ENCODE measurements at regions not wholly inside any gene's neighbourhood (a gene's known extent, or its start where the extent isn't known, plus 50 kb on each side); places are given as distances from the start of the nearest gene placed in this dataset.

GRCh38 chr2:52861596-52861995, 906.0 kb upstream of the CHAC2 start:
- Histone ChIP-seq H3K27ac (ENCODE audit: low read depth, low read length) (no peak overlapping the region), H3K9me3 (ENCODE audit: control insufficient read depth in 5 of 5, low read length in 5 of 5) (no peaks in the 10 kb centered on the region), H3K9ac (ENCODE audit: low read length in 5 of 5) (no peak overlapping the region), H3K4me1 (ENCODE audit: control insufficient read depth in 5 of 5, insufficient read depth in 5 of 5, low read length in 5 of 5) (no peaks in the 10 kb centered on the region), H3K27me3 (ENCODE audit: control insufficient read depth in 5 of 5, insufficient read depth in 4 of 5, low read length in 5 of 5) (no peaks in the 10 kb centered on the region), H3K36me3 (ENCODE audit: control insufficient read depth in 5 of 5, insufficient read depth in 5 of 5, low read length in 5 of 5) (no peaks in the 10 kb centered on the region), H3K4me3 (ENCODE audit: low read depth in 1 of 5, low read length in 5 of 5) (no peak overlapping the region)

DNA sequence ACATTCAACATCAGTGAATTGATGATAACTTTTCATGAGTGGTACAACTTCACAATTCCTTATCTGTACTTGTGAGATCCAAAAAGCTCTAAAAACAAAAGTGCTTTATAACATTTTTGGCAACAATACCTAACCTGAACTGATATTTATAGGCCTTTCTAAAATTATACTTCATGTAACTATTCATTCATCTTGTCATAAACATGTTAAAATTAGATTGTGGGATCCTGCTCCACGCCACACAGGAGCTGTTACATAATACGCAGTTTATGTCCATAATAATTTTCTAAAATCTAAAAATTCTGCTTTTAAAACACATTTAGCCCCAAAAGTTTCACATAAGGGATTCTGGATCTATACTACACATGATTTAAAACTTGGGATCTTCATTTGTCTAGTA, 908.5 kb upstream of the CHAC2 start:
- Histone ChIP-seq H3K4me3 (ENCODE audit: low read depth in 1 of 5, low read length in 5 of 5) (no peak overlapping the region), H3K27me3 (ENCODE audit: control insufficient read depth in 5 of 5, insufficient read depth in 4 of 5, low read length in 5 of 5) (no peaks in the 10 kb centered on the region), H3K9ac (ENCODE audit: low read length in 5 of 5) (no peak overlapping the region), H3K4me1 (ENCODE audit: control insufficient read depth in 5 of 5, insufficient read depth in 5 of 5, low read length in 5 of 5) (no peaks in the 10 kb centered on the region), H3K27ac (ENCODE audit: low read depth, low read length) (no peak overlapping the region), H3K9me3 (ENCODE audit: control insufficient read depth in 5 of 5, low read length in 5 of 5) (no peaks in the 10 kb centered on the region), H3K36me3 (ENCODE audit: control insufficient read depth in 5 of 5, insufficient read depth in 5 of 5, low read length in 5 of 5) (no peaks in the 10 kb centered on the region)

- H3K9ac ChIP-seq (ENCODE audit: low read length in 5 of 5), result no peak overlapping the region
- H3K27ac ChIP-seq (ENCODE audit: low read depth, low read length), result no peak overlapping the region
- H3K27me3 ChIP-seq (ENCODE audit: control insufficient read depth in 5 of 5, insufficient read depth in 4 of 5, low read length in 5 of 5), result no peaks in the 10 kb centered on the region
- H3K36me3 ChIP-seq (ENCODE audit: control insufficient read depth in 5 of 5, insufficient read depth in 5 of 5, low read length in 5 of 5), result no peaks in the 10 kb centered on the region
- no peaks in the 10 kb centered on the region for H3K4me1 ChIP-seq (ENCODE audit: control insufficient read depth in 5 of 5, insufficient read depth in 5 of 5, low read length in 5 of 5)
- no peak overlapping the region for H3K4me3 ChIP-seq (ENCODE audit: low read depth in 1 of 5, low read length in 5 of 5)
- H3K9me3 ChIP-seq (ENCODE audit: control insufficient read depth in 5 of 5, low read length in 5 of 5), result peaks cover 0 to 1% (median 0%) of the 10 kb centered on the region in 5 donors
Measured at GRCh38 chr2:52857722-52858121, 909.9 kb upstream of the CHAC2 start.

- peaks cover 0 to 18% (median 7%) of the 10 kb centered on the region in 5 donors for H3K9me3 ChIP-seq (ENCODE audit: control insufficient read depth in 5 of 5, low read length in 5 of 5)
- no peaks in the 10 kb centered on the region for H3K4me1 ChIP-seq (ENCODE audit: control insufficient read depth in 5 of 5, insufficient read depth in 5 of 5, low read length in 5 of 5)
- no peak overlapping the region for H3K27ac ChIP-seq (ENCODE audit: low read depth, low read length)
- H3K27me3 ChIP-seq (ENCODE audit: control insufficient read depth in 5 of 5, insufficient read depth in 4 of 5, low read length in 5 of 5), result no peaks in the 10 kb centered on the region
- no peak overlapping the region for H3K9ac ChIP-seq (ENCODE audit: low read length in 5 of 5)
- H3K4me3 ChIP-seq (ENCODE audit: low read depth in 1 of 5, low read length in 5 of 5), result no peak overlapping the region
- no peaks in the 10 kb centered on the region for H3K36me3 ChIP-seq (ENCODE audit: control insufficient read depth in 5 of 5, insufficient read depth in 5 of 5, low read length in 5 of 5)
Measured at GRCh38 chr2:52852006-52852405, 915.6 kb upstream of the CHAC2 start.

- H3K4me3 ChIP-seq (ENCODE audit: low read depth in 1 of 5, low read length in 5 of 5), result no peak overlapping the region
- H3K4me1 ChIP-seq (ENCODE audit: control insufficient read depth in 5 of 5, insufficient read depth in 5 of 5, low read length in 5 of 5), result no peaks in the 10 kb centered on the region
- H3K9ac ChIP-seq (ENCODE audit: low read length in 5 of 5), result no peak overlapping the region
- H3K27me3 ChIP-seq (ENCODE audit: control insufficient read depth in 5 of 5, insufficient read depth in 4 of 5, low read length in 5 of 5), result no peaks in the 10 kb centered on the region
- no peak overlapping the region for H3K27ac ChIP-seq (ENCODE audit: low read depth, low read length)
- peaks cover 0 to 3% (median 0%) of the 10 kb centered on the region in 5 donors for H3K9me3 ChIP-seq (ENCODE audit: control insufficient read depth in 5 of 5, low read length in 5 of 5)
- no peaks in the 10 kb centered on the region for H3K36me3 ChIP-seq (ENCODE audit: control insufficient read depth in 5 of 5, insufficient read depth in 5 of 5, low read length in 5 of 5)
Measured at GRCh38 chr2:52844701-52845423, 922.7 kb upstream of the CHAC2 start.

- H3K27ac ChIP-seq (ENCODE audit: low read depth, low read length), result no peak overlapping the region
Measured at GRCh38 chr2:52835909-52836308, 931.7 kb upstream of the CHAC2 start.

GRCh38 chr2:52831216-52831615, 936.4 kb upstream of the CHAC2 start:
- Histone ChIP-seq H3K4me1 (ENCODE audit: control insufficient read depth in 5 of 5, insufficient read depth in 5 of 5, low read length in 5 of 5) (no peaks in the 10 kb centered on the region), H3K9me3 (ENCODE audit: control insufficient read depth in 5 of 5, low read length in 5 of 5) (no peaks in the 10 kb centered on the region), H3K36me3 (ENCODE audit: control insufficient read depth in 5 of 5, insufficient read depth in 5 of 5, low read length in 5 of 5) (no peaks in the 10 kb centered on the region), H3K27me3 (ENCODE audit: control insufficient read depth in 5 of 5, insufficient read depth in 4 of 5, low read length in 5 of 5) (no peaks in the 10 kb centered on the region), H3K9ac (ENCODE audit: low read length in 5 of 5) (no peak overlapping the region), H3K4me3 (ENCODE audit: low read depth in 1 of 5, low read length in 5 of 5) (no peak overlapping the region), H3K27ac (ENCODE audit: low read depth, low read length) (no peak overlapping the region)

More at GRCh38 chr2:52835909-52836308, 931.7 kb upstream of the CHAC2 start:
- Histone ChIP-seq H3K4me3 (ENCODE audit: low read depth in 1 of 5, low read length in 5 of 5) (no peak overlapping the region), H3K36me3 (ENCODE audit: control insufficient read depth in 5 of 5, insufficient read depth in 5 of 5, low read length in 5 of 5) (no peaks in the 10 kb centered on the region), H3K27me3 (ENCODE audit: control insufficient read depth in 5 of 5, insufficient read depth in 4 of 5, low read length in 5 of 5) (no peaks in the 10 kb centered on the region), H3K9me3 (ENCODE audit: control insufficient read depth in 5 of 5, low read length in 5 of 5) (no peaks in the 10 kb centered on the region), H3K4me1 (ENCODE audit: control insufficient read depth in 5 of 5, insufficient read depth in 5 of 5, low read length in 5 of 5) (no peaks in the 10 kb centered on the region), H3K9ac (ENCODE audit: low read length in 5 of 5) (no peak overlapping the region)

- Histone ChIP-seq H3K4me3 (ENCODE audit: low read depth in 1 of 5, low read length in 5 of 5) (no peak overlapping the region), H3K9ac (ENCODE audit: low read length in 5 of 5) (no peak overlapping the region), H3K27ac (ENCODE audit: low read depth, low read length) (no peak overlapping the region)
Measured at GRCh38 chr2:52828112-52828511, 939.5 kb upstream of the CHAC2 start.

GRCh38 chr2:52821631-52822030, 946.0 kb upstream of the CHAC2 start:
- no peak overlapping the region for H3K9ac ChIP-seq (ENCODE audit: low read length in 5 of 5)
- no peaks in the 10 kb centered on the region for H3K9me3 ChIP-seq (ENCODE audit: control insufficient read depth in 5 of 5, low read length in 5 of 5)
- H3K4me1 ChIP-seq (ENCODE audit: control insufficient read depth in 5 of 5, insufficient read depth in 5 of 5, low read length in 5 of 5), result no peaks in the 10 kb centered on the region
- H3K27ac ChIP-seq (ENCODE audit: low read depth, low read length), result no peak overlapping the region
- H3K36me3 ChIP-seq (ENCODE audit: control insufficient read depth in 5 of 5, insufficient read depth in 5 of 5, low read length in 5 of 5), result no peaks in the 10 kb centered on the region
- H3K27me3 ChIP-seq (ENCODE audit: control insufficient read depth in 5 of 5, insufficient read depth in 4 of 5, low read length in 5 of 5), result no peaks in the 10 kb centered on the region
- H3K4me3 ChIP-seq (ENCODE audit: low read depth in 1 of 5, low read length in 5 of 5), result no peak overlapping the region

More at GRCh38 chr2:52828112-52828511, 939.5 kb upstream of the CHAC2 start:
- Histone ChIP-seq H3K4me1 (ENCODE audit: control insufficient read depth in 5 of 5, insufficient read depth in 5 of 5, low read length in 5 of 5) (no peaks in the 10 kb centered on the region), H3K9me3 (ENCODE audit: control insufficient read depth in 5 of 5, low read length in 5 of 5) (no peaks in the 10 kb centered on the region), H3K36me3 (ENCODE audit: control insufficient read depth in 5 of 5, insufficient read depth in 5 of 5, low read length in 5 of 5) (no peaks in the 10 kb centered on the region), H3K27me3 (ENCODE audit: control insufficient read depth in 5 of 5, insufficient read depth in 4 of 5, low read length in 5 of 5) (no peaks in the 10 kb centered on the region)

DNA sequence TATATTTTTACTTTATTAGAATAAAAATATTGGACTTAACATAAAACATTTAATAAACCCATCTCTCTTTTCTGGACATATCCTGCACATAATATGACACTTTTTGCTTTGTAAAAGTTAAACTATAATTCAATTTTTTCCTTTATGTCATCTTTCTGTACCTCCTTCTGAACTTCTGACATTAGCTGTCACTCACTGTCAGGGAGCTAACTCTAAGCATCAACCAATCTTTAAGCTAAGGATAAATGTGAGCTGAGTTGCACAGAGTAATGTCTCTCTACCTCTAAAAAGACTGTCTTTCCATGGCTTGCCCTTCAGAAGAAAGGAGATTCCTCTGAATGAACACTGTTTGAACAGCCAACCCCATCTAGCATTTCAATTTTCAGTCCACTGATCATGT, 948.6 kb upstream of the CHAC2 start:
- no peaks in the 10 kb centered on the region for H3K4me1 ChIP-seq (ENCODE audit: control insufficient read depth in 5 of 5, insufficient read depth in 5 of 5, low read length in 5 of 5)
- no peaks in the 10 kb centered on the region for H3K9me3 ChIP-seq (ENCODE audit: control insufficient read depth in 5 of 5, low read length in 5 of 5)
- H3K4me3 ChIP-seq (ENCODE audit: low read depth in 1 of 5, low read length in 5 of 5), result no peak overlapping the region
- no peak overlapping the region for H3K9ac ChIP-seq (ENCODE audit: low read length in 5 of 5)
- H3K27ac ChIP-seq (ENCODE audit: low read depth, low read length), result no peak overlapping the region
- no peaks in the 10 kb centered on the region for H3K27me3 ChIP-seq (ENCODE audit: control insufficient read depth in 5 of 5, insufficient read depth in 4 of 5, low read length in 5 of 5)
- H3K36me3 ChIP-seq (ENCODE audit: control insufficient read depth in 5 of 5, insufficient read depth in 5 of 5, low read length in 5 of 5), result no peaks in the 10 kb centered on the region

Data from subcutaneous abdominal adipose tissue (tissue), 5 donors.